ENCODE measurements at regions not wholly inside any gene's neighbourhood (a gene's known extent, or its start where the extent isn't known, plus 50 kb on each side); places are given as distances from the start of the nearest gene placed in this dataset.

DNA sequence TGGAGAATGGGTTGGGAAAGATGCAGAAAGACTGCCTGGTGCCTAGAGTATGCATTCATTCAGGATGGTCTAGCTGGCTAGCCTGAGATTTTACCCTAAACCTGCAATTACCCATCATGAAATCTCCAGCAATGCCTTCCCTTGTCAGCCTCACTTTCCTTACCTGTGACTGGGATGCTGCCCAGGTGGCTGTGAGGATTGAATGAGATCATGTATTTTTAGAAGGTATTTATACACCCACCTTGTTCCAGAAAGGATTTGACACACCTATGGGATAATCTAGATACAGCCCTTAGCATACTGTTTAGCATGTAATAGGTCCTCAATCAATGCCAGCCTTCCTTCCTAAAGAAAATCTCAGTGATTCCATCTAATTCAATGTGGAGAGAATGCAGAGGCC is 561.4 kb downstream of the CDK5RAP2 start:
- no peak overlapping the region for H3K4me2 ChIP-seq (replicated peaks; ENCODE audit: low read depth, low read length, poor library complexity, severe bottlenecking)
- TF ChIP-seq, protein P1, sequence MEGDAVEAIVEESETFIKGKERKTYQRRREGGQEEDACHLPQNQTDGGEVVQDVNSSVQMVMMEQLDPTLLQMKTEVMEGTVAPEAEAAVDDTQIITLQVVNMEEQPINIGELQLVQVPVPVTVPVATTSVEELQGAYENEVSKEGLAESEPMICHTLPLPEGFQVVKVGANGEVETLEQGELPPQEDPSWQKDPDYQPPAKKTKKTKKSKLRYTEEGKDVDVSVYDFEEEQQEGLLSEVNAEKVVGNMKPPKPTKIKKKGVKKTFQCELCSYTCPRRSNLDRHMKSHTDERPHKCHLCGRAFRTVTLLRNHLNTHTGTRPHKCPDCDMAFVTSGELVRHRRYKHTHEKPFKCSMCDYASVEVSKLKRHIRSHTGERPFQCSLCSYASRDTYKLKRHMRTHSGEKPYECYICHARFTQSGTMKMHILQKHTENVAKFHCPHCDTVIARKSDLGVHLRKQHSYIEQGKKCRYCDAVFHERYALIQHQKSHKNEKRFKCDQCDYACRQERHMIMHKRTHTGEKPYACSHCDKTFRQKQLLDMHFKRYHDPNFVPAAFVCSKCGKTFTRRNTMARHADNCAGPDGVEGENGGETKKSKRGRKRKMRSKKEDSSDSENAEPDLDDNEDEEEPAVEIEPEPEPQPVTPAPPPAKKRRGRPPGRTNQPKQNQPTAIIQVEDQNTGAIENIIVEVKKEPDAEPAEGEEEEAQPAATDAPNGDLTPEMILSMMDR (IDR thresholded peaks at IDR 0.05), result no peak
- TF ChIP-seq EZH2 (IDR thresholded peaks at IDR 0.05; ENCODE audit: borderline replicate concordance, insufficient read depth, low read depth, low read length, poor library complexity, severe bottlenecking), result no peak
- no peak overlapping the region for H3K27ac ChIP-seq (ENCODE audit: low read length in 2 of 2)
- ChIA-PET CTCF (no interaction called here), POLR2A (no interaction called here)
- H3K27me3 Mint-ChIP-seq, result peaks cover 3% of the 10 kb centered on the region
- H3K9me3 Mint-ChIP-seq (ENCODE audit: insufficient read depth), result peaks cover 5% of the 10 kb centered on the region
- no peaks in the 10 kb centered on the region for H3K9me3 ChIP-seq (ENCODE audit: control extremely low read depth in 1 of 3, control insufficient read depth in 2 of 3, insufficient read depth in 1 of 3, low read length in 2 of 3)
- no peaks in the 10 kb centered on the region for H3K36me3 ChIP-seq (replicated peaks in 1 of 2; ENCODE audit: control extremely low read depth in 1 of 2, control insufficient read depth in 1 of 2, extremely low read depth in 1 of 2, insufficient read depth in 2 of 2, low read length in 1 of 2)
- H3K9ac ChIP-seq (ENCODE audit: low read length), result no peak overlapping the region
- ATAC-seq (ENCODE audit: low read depth) (no peak), DNase-seq (no peak)
- intact Hi-C loops (cut with micrococcal nuclease), result no loop called here
- no peak overlapping the region for H2AFZ ChIP-seq (ENCODE audit: insufficient read depth, low read depth, low read length, poor library complexity, severe bottlenecking)
- H3K4me1 Mint-ChIP-seq, result no peaks in the 10 kb centered on the region
- no peak overlapping the region for H3K27ac Mint-ChIP-seq
- H3K4me1 ChIP-seq (ENCODE audit: control insufficient read depth in 2 of 2, insufficient read depth in 2 of 2, low read length in 2 of 2), result no peaks in the 10 kb centered on the region
- no peak overlapping the region for H3K4me3 Mint-ChIP-seq
- H4K20me1 ChIP-seq (ENCODE audit: control insufficient read depth, insufficient read depth, low read length, poor library complexity, severe bottlenecking), result no peaks in the 10 kb centered on the region
- no peaks in the 10 kb centered on the region for H3K27me3 ChIP-seq (replicated peaks in 1 of 4; ENCODE audit: control extremely low read depth in 1 of 4, control insufficient read depth in 3 of 4, insufficient read depth in 4 of 4, low read length in 3 of 4)
- H3K79me2 ChIP-seq (ENCODE audit: control insufficient read depth, insufficient read depth, low read length), result no peaks in the 10 kb centered on the region
- H3K4me3 ChIP-seq (ENCODE audit: control extremely low read depth in 1 of 5, extremely low read depth in 1 of 5, insufficient read depth in 1 of 5, low read depth in 2 of 5, low read length in 4 of 5), result no peak overlapping the region

DNA sequence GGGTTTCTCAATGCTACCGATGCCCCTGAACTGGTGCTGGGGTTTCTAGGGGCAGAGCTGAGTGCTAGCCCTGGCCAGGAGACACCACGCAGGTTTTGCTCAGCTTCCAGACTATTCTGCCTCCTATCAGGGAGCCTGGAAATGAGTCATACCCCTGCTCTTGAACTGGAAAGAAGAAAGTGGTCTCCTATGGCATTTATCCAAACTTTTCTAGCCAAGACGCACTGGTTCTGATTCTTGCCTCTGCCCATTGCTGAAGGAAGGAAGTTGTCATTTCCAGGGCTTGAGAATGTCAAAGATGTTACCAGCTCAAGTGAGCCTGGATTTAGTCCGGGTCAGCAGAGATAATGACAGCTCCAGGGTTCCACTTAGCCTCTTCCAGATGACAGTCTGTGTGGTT is 561.9 kb downstream of the CDK5RAP2 start:
- Histone ChIP-seq H3K27ac (ENCODE audit: low read length in 2 of 2) (no peak overlapping the region), H3K4me1 (ENCODE audit: control insufficient read depth in 2 of 2, insufficient read depth in 2 of 2, low read length in 2 of 2) (no peaks in the 10 kb centered on the region), H3K4me2 (replicated peaks; ENCODE audit: low read depth, low read length, poor library complexity, severe bottlenecking) (no peak overlapping the region), H3K4me3 (ENCODE audit: control extremely low read depth in 1 of 5, extremely low read depth in 1 of 5, insufficient read depth in 1 of 5, low read depth in 2 of 5, low read length in 4 of 5) (no peak overlapping the region), H2AFZ (ENCODE audit: insufficient read depth, low read depth, low read length, poor library complexity, severe bottlenecking) (no peak overlapping the region), H3K27me3 (replicated peaks in 1 of 4; ENCODE audit: control extremely low read depth in 1 of 4, control insufficient read depth in 3 of 4, insufficient read depth in 4 of 4, low read length in 3 of 4) (peaks cover 0 to 2% (median 0%) of the 10 kb centered on the region in 4 experiments), H3K9me3 (ENCODE audit: control extremely low read depth in 1 of 3, control insufficient read depth in 2 of 3, insufficient read depth in 1 of 3, low read length in 2 of 3) (no peaks in the 10 kb centered on the region), H3K36me3 (replicated peaks in 1 of 2; ENCODE audit: control extremely low read depth in 1 of 2, control insufficient read depth in 1 of 2, extremely low read depth in 1 of 2, insufficient read depth in 2 of 2, low read length in 1 of 2) (no peaks in the 10 kb centered on the region), H4K20me1 (ENCODE audit: control insufficient read depth, insufficient read depth, low read length, poor library complexity, severe bottlenecking) (no peaks in the 10 kb centered on the region), H3K79me2 (ENCODE audit: control insufficient read depth, insufficient read depth, low read length) (no peaks in the 10 kb centered on the region), H3K9ac (ENCODE audit: low read length) (no peak overlapping the region)
- Mint-ChIP-seq H3K4me3 (no peak overlapping the region), H3K4me1 (no peaks in the 10 kb centered on the region), H3K9me3 (ENCODE audit: insufficient read depth) (peaks cover 5% of the 10 kb centered on the region), H3K27ac (no peak overlapping the region), H3K27me3 (peaks cover 3% of the 10 kb centered on the region)
- intact Hi-C loops (cut with micrococcal nuclease), result no loop called here
- POLR2A ChIA-PET, result no interaction called here
- CTCF ChIA-PET, result no interaction called here
- TF ChIP-seq, protein P1 (IDR thresholded peaks at IDR 0.05), result no peak
- TF ChIP-seq EZH2 (IDR thresholded peaks at IDR 0.05; ENCODE audit: borderline replicate concordance, insufficient read depth, low read depth, low read length, poor library complexity, severe bottlenecking), result no peak
- 78% methylated on average over 3 of the region's 4 CpGs for WGBS (ENCODE audit: insufficient coverage)
- ATAC-seq (ENCODE audit: low read depth), result no peak
- no peak for DNase-seq
